ENCODE measurements at regions not wholly inside any gene's neighbourhood (a gene's known extent, or its start where the extent isn't known, plus 50 kb on each side); places are given as distances from the start of the nearest gene placed in this dataset.

DNA sequence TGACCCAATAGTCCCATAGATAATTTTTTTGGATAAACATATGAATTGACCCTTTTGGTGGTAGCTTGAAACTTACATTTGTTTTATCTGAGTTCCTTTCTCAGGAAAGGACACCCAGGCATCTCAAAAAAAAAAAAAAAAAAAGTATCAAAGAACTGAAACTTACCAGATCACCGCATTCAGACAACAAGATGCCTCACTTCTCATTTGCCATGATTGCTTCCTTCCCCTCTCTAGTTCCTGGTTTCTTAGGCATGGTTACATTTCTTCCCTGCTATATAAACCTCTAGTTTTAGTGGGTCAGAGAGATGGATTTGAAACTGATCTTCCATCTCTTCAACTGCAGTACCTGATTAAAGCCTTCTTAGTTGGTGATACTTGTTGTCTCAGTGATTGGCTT is 240.1 kb downstream of the ACKR3 start:
- POLR2A ChIA-PET, result no interaction called here
- in situ Hi-C loops (cut with MboI) (no loop called here), intact Hi-C loops (cut with micrococcal nuclease) (no loop called here)
- H4K20me1 ChIP-seq (replicated peaks; ENCODE audit: control insufficient read depth, insufficient read depth, low read length), result no peaks in the 10 kb centered on the region
- H3K79me2 ChIP-seq (ENCODE audit: control insufficient read depth, insufficient read depth, low read length), result no peaks in the 10 kb centered on the region
- no peak overlapping the region for H3K27ac ChIP-seq (ENCODE audit: extremely low read depth, low read depth, low read length)
- CTCF ChIA-PET (ENCODE audit: low intra/inter-chr PET ratio), result no interaction called here
- no peak overlapping the region for H3K9ac ChIP-seq (ENCODE audit: insufficient read depth in 1 of 2, low read depth in 2 of 2, low read length in 2 of 2)
- ATAC-seq (no peak), FAIRE-seq (no peak), DNase-seq (ENCODE audit: extremely low read depth in 1 of 4, low spot score in 3 of 4) (no peak)
- no peak for TF ChIP-seq PTRF (tag; IDR thresholded peaks at IDR 0.05)
- TF ChIP-seq HNRNPK (IDR thresholded peaks at IDR 0.05; ENCODE audit: low read depth, low read length, poor library complexity, severe bottlenecking), result no peak
- no peak for TF ChIP-seq STAT6 (CRISPR knock-in tag; IDR thresholded peaks at IDR 0.05)
- no peak for TF ChIP-seq SREBF2 (CRISPR knock-in tag; IDR thresholded peaks at IDR 0.05)
- TF ChIP-seq SPI1 (IDR thresholded peaks at IDR 0.05; ENCODE audit: borderline replicate concordance, low read depth, low read length), result no peak
- TF ChIP-seq BDP1 (IDR thresholded peaks at IDR 0.05; ENCODE audit: insufficient read depth, insufficient read length), result no peak
- TF ChIP-seq ZNF668 (CRISPR knock-in tag; IDR thresholded peaks at IDR 0.05), result no peak
- no peak for TF ChIP-seq MBD2 (IDR thresholded peaks at IDR 0.05; ENCODE audit: borderline replicate concordance, low read depth)
- no peak for TF ChIP-seq ZBTB17 (CRISPR knock-in tag; IDR thresholded peaks at IDR 0.05)
- no peak for TF ChIP-seq ILK (tag; IDR thresholded peaks at IDR 0.05; ENCODE audit: borderline replicate concordance, low read depth)
- no peak for TF ChIP-seq TEAD1 (CRISPR knock-in tag; IDR thresholded peaks at IDR 0.05)
- no peak for TF ChIP-seq HMGN3 (IDR thresholded peaks at IDR 0.05; ENCODE audit: borderline replicate concordance, extremely low read depth, insufficient read length, low read depth, low read length)
- TF ChIP-seq THRB (CRISPR knock-in tag; conservative IDR thresholded peaks at IDR 0.05), result no peak
- TF ChIP-seq ZC3H4 (CRISPR knock-in tag; IDR thresholded peaks at IDR 0.05; ENCODE audit: borderline replicate concordance), result no peak
- TF ChIP-seq BCL6 (CRISPR knock-in tag; IDR thresholded peaks at IDR 0.05), result no peak
- TF ChIP-seq FOSL1 (tag; conservative IDR thresholded peaks at IDR 0.05), result no peak
- TF ChIP-seq, protein P1, sequence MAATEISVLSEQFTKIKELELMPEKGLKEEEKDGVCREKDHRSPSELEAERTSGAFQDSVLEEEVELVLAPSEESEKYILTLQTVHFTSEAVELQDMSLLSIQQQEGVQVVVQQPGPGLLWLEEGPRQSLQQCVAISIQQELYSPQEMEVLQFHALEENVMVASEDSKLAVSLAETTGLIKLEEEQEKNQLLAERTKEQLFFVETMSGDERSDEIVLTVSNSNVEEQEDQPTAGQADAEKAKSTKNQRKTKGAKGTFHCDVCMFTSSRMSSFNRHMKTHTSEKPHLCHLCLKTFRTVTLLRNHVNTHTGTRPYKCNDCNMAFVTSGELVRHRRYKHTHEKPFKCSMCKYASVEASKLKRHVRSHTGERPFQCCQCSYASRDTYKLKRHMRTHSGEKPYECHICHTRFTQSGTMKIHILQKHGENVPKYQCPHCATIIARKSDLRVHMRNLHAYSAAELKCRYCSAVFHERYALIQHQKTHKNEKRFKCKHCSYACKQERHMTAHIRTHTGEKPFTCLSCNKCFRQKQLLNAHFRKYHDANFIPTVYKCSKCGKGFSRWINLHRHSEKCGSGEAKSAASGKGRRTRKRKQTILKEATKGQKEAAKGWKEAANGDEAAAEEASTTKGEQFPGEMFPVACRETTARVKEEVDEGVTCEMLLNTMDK (IDR thresholded peaks at IDR 0.05; ENCODE audit: borderline replicate concordance, insufficient read depth, low read depth, low read length, poor library complexity, severe bottlenecking), result no peak
- WGBS (ENCODE audit: insufficient coverage, low coverage, missing lambda C conversion rate), result no CpG with 5 or more reads among the region's 1 CpG
- H3K4me2 ChIP-seq (ENCODE audit: insufficient read depth, low read length), result no peak overlapping the region
- no peak overlapping the region for H2AFZ ChIP-seq (ENCODE audit: low read depth, low read length)
- H3K4me3 ChIP-seq, result no peak overlapping the region
- BruUV-seq (replicated peaks), result no TSS peak
- no peaks in the 10 kb centered on the region for H3K9me1 ChIP-seq (ENCODE audit: control insufficient read depth, insufficient read depth, low read length)
- no peaks in the 10 kb centered on the region for H3K9me3 ChIP-seq (replicated peaks; ENCODE audit: control insufficient read depth, insufficient read depth, low read depth, low read length)
- H3K4me1 ChIP-seq (replicated peaks in 1 of 2; ENCODE audit: control insufficient read depth in 2 of 2, insufficient read depth in 2 of 2, low read length in 2 of 2), result no peaks in the 10 kb centered on the region
- H3K36me3 ChIP-seq (ENCODE audit: control insufficient read depth, insufficient read depth, low read length), result no peaks in the 10 kb centered on the region
- no peaks in the 10 kb centered on the region; a peak in 1 of 5 replicates for H3K27me3 ChIP-seq (ENCODE audit: control insufficient read depth in 2 of 2, insufficient read depth in 2 of 2, low read length in 2 of 2)

Data from K562 (cell line).